ENCODE measurements at regions not wholly inside any gene's neighbourhood (a gene's known extent, or its start where the extent isn't known, plus 50 kb on each side); places are given as distances from the start of the nearest gene placed in this dataset.

- no peak overlapping the region for H3K4me3 ChIP-seq (ENCODE audit: low read depth, low read length, poor library complexity, severe bottlenecking)
- TF ChIP-seq CTCF (conservative IDR thresholded peaks at IDR 0.05; ENCODE audit: low read length) (no peak), EZH2phosphoT487 (IDR thresholded peaks at IDR 0.05; ENCODE audit: borderline replicate concordance, low read depth, low read length) (no peak)
- no peaks in the 10 kb centered on the region for H3K9me3 ChIP-seq (ENCODE audit: low read length)
- intact Hi-C loops (cut with micrococcal nuclease; ENCODE audit: unreplicated experiment): no loop called here
- CTCF ChIA-PET (ENCODE audit: unreplicated experiment): no interaction called here
- H3K9me2 ChIP-seq (ENCODE audit: insufficient read depth, low read length): no peaks in the 10 kb centered on the region
- H3K27ac ChIP-seq (ENCODE audit: low read depth, low read length, poor library complexity, severe bottlenecking): no peak overlapping the region
- no peaks in the 10 kb centered on the region for H3K36me3 ChIP-seq (ENCODE audit: insufficient read depth, low read length)
- H2AFZ ChIP-seq (ENCODE audit: low read length): no peak overlapping the region
- no peak overlapping the region for H3K4me2 ChIP-seq (ENCODE audit: low read length)
- H4K20me1 ChIP-seq (ENCODE audit: insufficient read depth, low read length): no peaks in the 10 kb centered on the region
- H3K79me2 ChIP-seq (ENCODE audit: insufficient read depth, low read depth, low read length): no peaks in the 10 kb centered on the region
- no peak for DNase-seq (ENCODE audit: low spot score)
- POLR2A ChIA-PET: interaction anchor here (1.1 kb wide), 1 partner anchor 38 kb away, joined by 3 read pairs; no protein-coding TSS in a partner anchor
- no peaks in the 10 kb centered on the region for H3K4me1 ChIP-seq (ENCODE audit: insufficient read depth, low read length, poor library complexity, severe bottlenecking)
- BruUV-seq (replicated peaks): no TSS peak
Measured at GRCh38 chr3:160150066-160150465, 75.2 kb upstream of the C3orf80 start.

- TF ChIP-seq CTCF (conservative IDR thresholded peaks at IDR 0.05; ENCODE audit: low read length) (no peak), EZH2phosphoT487 (IDR thresholded peaks at IDR 0.05; ENCODE audit: borderline replicate concordance, low read depth, low read length) (no peak)
- POLR2A ChIA-PET: no interaction called here
- Histone ChIP-seq H3K4me1 (ENCODE audit: insufficient read depth, low read length, poor library complexity, severe bottlenecking) (no peaks in the 10 kb centered on the region), H2AFZ (ENCODE audit: low read length) (no peak overlapping the region), H3K79me2 (ENCODE audit: insufficient read depth, low read depth, low read length) (no peaks in the 10 kb centered on the region), H3K36me3 (ENCODE audit: insufficient read depth, low read length) (no peaks in the 10 kb centered on the region), H3K9me3 (ENCODE audit: low read length) (no peaks in the 10 kb centered on the region), H3K4me3 (ENCODE audit: low read depth, low read length, poor library complexity, severe bottlenecking) (no peak overlapping the region), H3K4me2 (ENCODE audit: low read length) (no peak overlapping the region), H4K20me1 (ENCODE audit: insufficient read depth, low read length) (no peaks in the 10 kb centered on the region), H3K27ac (ENCODE audit: low read depth, low read length, poor library complexity, severe bottlenecking) (no peak overlapping the region), H3K9me2 (ENCODE audit: insufficient read depth, low read length) (no peaks in the 10 kb centered on the region)
- intact Hi-C loops (cut with micrococcal nuclease; ENCODE audit: unreplicated experiment): no loop called here
- no peak for DNase-seq (ENCODE audit: low spot score)
- CTCF ChIA-PET (ENCODE audit: unreplicated experiment): no interaction called here
- BruUV-seq (replicated peaks): no TSS peak
Measured at GRCh38 chr3:160150525-160150924, 74.7 kb upstream of the C3orf80 start.

GRCh38 chr3:160152638-160153037 is 72.6 kb upstream of the C3orf80 start:
- intact Hi-C loops (cut with micrococcal nuclease; ENCODE audit: unreplicated experiment): no loop called here
- ChIA-PET POLR2A (interaction anchor here (0.6 kb wide), 1 partner anchor 1712 kb away, joined by 3 read pairs; no protein-coding TSS in a partner anchor), CTCF (ENCODE audit: unreplicated experiment) (no interaction called here)
- H3K79me2 ChIP-seq (ENCODE audit: insufficient read depth, low read depth, low read length): no peaks in the 10 kb centered on the region
- no peak for DNase-seq (ENCODE audit: low spot score)
- no peaks in the 10 kb centered on the region for H3K36me3 ChIP-seq (ENCODE audit: insufficient read depth, low read length)
- TF ChIP-seq EZH2phosphoT487 (IDR thresholded peaks at IDR 0.05; ENCODE audit: borderline replicate concordance, low read depth, low read length): no peak
- TF ChIP-seq CTCF (conservative IDR thresholded peaks at IDR 0.05; ENCODE audit: low read length): no peak
- no peaks in the 10 kb centered on the region for H3K9me2 ChIP-seq (ENCODE audit: insufficient read depth, low read length)
- BruUV-seq (replicated peaks): no TSS peak
- H4K20me1 ChIP-seq (ENCODE audit: insufficient read depth, low read length): no peaks in the 10 kb centered on the region
- no peak overlapping the region for H3K4me2 ChIP-seq (ENCODE audit: low read length)
- no peak overlapping the region for H2AFZ ChIP-seq (ENCODE audit: low read length)
- H3K4me1 ChIP-seq (ENCODE audit: insufficient read depth, low read length, poor library complexity, severe bottlenecking): no peaks in the 10 kb centered on the region
- no peak overlapping the region for H3K27ac ChIP-seq (ENCODE audit: low read depth, low read length, poor library complexity, severe bottlenecking)
- H3K9me3 ChIP-seq (ENCODE audit: low read length): no peaks in the 10 kb centered on the region
- H3K4me3 ChIP-seq (ENCODE audit: low read depth, low read length, poor library complexity, severe bottlenecking): no peak overlapping the region
